CD4-positive, alpha-beta T cell treated with Interleukin-4 for 1 hour (primary cell): ENCODE measurements at regions not wholly inside any gene's neighbourhood (a gene's known extent, or its start where the extent isn't known, plus 50 kb on each side); places are given as distances from the start of the nearest gene placed in this dataset.
"Not testable (repeated sequence)": the region's sequence is repeated elsewhere in the genome, so short reads cannot be mapped to it uniquely, and the experiment has no call there.

Experiments used
- DNase-seq, 2 donors: peaks; one replicate each; pipeline ENCODE4 v3.0.0-alpha.2; 2020 to 2022

GRCh38 chr10:22875581-22875980 lies 52.3 kb upstream of the ARMC3 start:
- DNase-seq: no peak

GRCh38 chr10:22874189-22874854 lies 53.5 kb upstream of the ARMC3 start:
- DNase-seq: no peak

GRCh38 chr10:22856444-22857074 lies 71.3 kb upstream of the ARMC3 start:
- DNase-seq: no peak

GRCh38 chr10:22854935-22855421 lies 72.9 kb upstream of the ARMC3 start:
- no peak for DNase-seq

- no peak for DNase-seq
Measured at GRCh38 chr10:22853906-22854447, 73.9 kb upstream of the ARMC3 start.

GRCh38 chr10:22852712-22853353 lies 75.0 kb upstream of the ARMC3 start:
- no peak for DNase-seq

GRCh38 chr10:22851865-22852239 lies 76.0 kb upstream of the ARMC3 start:
- DNase-seq: no peak

- DNase-seq: no peak
Measured at GRCh38 chr10:22850541-22850940, 77.3 kb upstream of the ARMC3 start.

GRCh38 chr10:22849077-22849805 lies 78.6 kb upstream of the ARMC3 start:
- no peak for DNase-seq

- no peak for DNase-seq
Measured at GRCh38 chr10:22848509-22848908, 79.3 kb upstream of the ARMC3 start.

GRCh38 chr10:22846294-22846693 lies 81.6 kb upstream of the ARMC3 start:
- peak in 1 of 2 donors; percentile 19 for DNase-seq

GRCh38 chr10:22839639-22840038 lies 88.2 kb upstream of the ARMC3 start:
- no peak for DNase-seq

- no peak for DNase-seq
Measured at GRCh38 chr10:22837771-22838170, 90.1 kb upstream of the ARMC3 start.

GRCh38 chr10:22837351-22837750 lies 90.5 kb upstream of the ARMC3 start:
- no peak for DNase-seq

- no peak for DNase-seq
Measured at GRCh38 chr10:22834471-22834870, 93.4 kb upstream of the ARMC3 start.

- no peak for DNase-seq
Measured at GRCh38 chr10:22833781-22834180, 94.1 kb upstream of the ARMC3 start.

- DNase-seq: no peak
Measured at GRCh38 chr10:22833353-22833752, 94.5 kb upstream of the ARMC3 start.

GRCh38 chr10:22832851-22833250 lies 95.0 kb upstream of the ARMC3 start:
- no peak for DNase-seq

GRCh38 chr10:22832066-22832602 lies 95.7 kb upstream of the ARMC3 start:
- no peak for DNase-seq

- no peak for DNase-seq
Measured at GRCh38 chr10:22831586-22831985, 96.3 kb upstream of the ARMC3 start.

- DNase-seq: not testable (repeated sequence)
Measured at GRCh38 chr10:22828712-22829111, 99.1 kb upstream of the ARMC3 start.

GRCh38 chr10:22825841-22826240 lies 102.0 kb upstream of the ARMC3 start:
- no peak for DNase-seq

GRCh38 chr10:22824984-22825383 lies 102.9 kb upstream of the ARMC3 start:
- DNase-seq: no peak
